Ishikawa (cell line): ENCODE measurements at regions not wholly inside any gene's neighbourhood (a gene's known extent, or its start where the extent isn't known, plus 50 kb on each side); places are given as distances from the start of the nearest gene placed in this dataset.

ENCODE experiments used
- CEBPB ChIP-seq: IDR thresholded peaks from 2 replicates; pipeline ENCODE4 v1.6.1; 2012
- CREB1 ChIP-seq: IDR thresholded peaks from 2 replicates; pipeline ENCODE4 v1.6.1; 2012; ENCODE audit warnings: low read depth
- EGR1 ChIP-seq: IDR thresholded peaks from 2 replicates; pipeline ENCODE4 v1.6.1; 2012
- EP300 ChIP-seq: IDR thresholded peaks from 2 replicates; pipeline ENCODE4 v1.6.1; 2012; ENCODE audit warnings: borderline replicate concordance
- FOXM1 ChIP-seq: IDR thresholded peaks from 2 replicates; pipeline ENCODE4 v1.6.1; 2012; ENCODE audit warnings: low read depth, borderline replicate concordance
- MAX ChIP-seq: IDR thresholded peaks from 2 replicates; pipeline ENCODE4 v1.6.1; 2012
- RAD21 ChIP-seq: IDR thresholded peaks from 2 replicates; pipeline ENCODE4 v1.6.1; 2012; ENCODE audit warnings: low read depth
- REST ChIP-seq: IDR thresholded peaks from 2 replicates; pipeline ENCODE4 v1.6.1; 2012; ENCODE audit warnings: low read depth, mild to moderate bottlenecking
- TAF1 ChIP-seq: IDR thresholded peaks from 2 replicates; pipeline ENCODE4 v1.6.1; 2012; ENCODE audit warnings: low read depth, mild to moderate bottlenecking
- TCF12 ChIP-seq: IDR thresholded peaks from 2 replicates; pipeline ENCODE4 v1.6.1; 2012; ENCODE audit warnings: low read depth
- TEAD4 ChIP-seq: IDR thresholded peaks from 2 replicates; pipeline ENCODE4 v1.6.1; 2012
- USF1 ChIP-seq: IDR thresholded peaks from 2 replicates; pipeline ENCODE4 v1.6.1; 2012
- YY1 ChIP-seq: IDR thresholded peaks from 2 replicates; pipeline ENCODE4 v1.6.1; 2012; ENCODE audit warnings: low read depth

- no peak for TF ChIP-seq TAF1
- TF ChIP-seq CREB1: no peak
- no peak for TF ChIP-seq REST
- TF ChIP-seq FOXM1: no peak
- no peak for TF ChIP-seq EP300
- TF ChIP-seq CEBPB: no peak
- TF ChIP-seq USF1: no peak
- TF ChIP-seq RAD21: no peak
- no peak for TF ChIP-seq MAX
- TF ChIP-seq YY1: no peak
- TF ChIP-seq TCF12: no peak
- no peak for TF ChIP-seq EGR1
- no peak for TF ChIP-seq TEAD4
These were observed 1656.1 kb downstream of the KCNT2 start for GRCh38 chr1:194952171-194952570.
